Left lung (tissue), 4 donors: ENCODE measurements at regions not wholly inside any gene's neighbourhood (a gene's known extent, or its start where the extent isn't known, plus 50 kb on each side); places are given as distances from the start of the nearest gene placed in this dataset.

Experiments used
- ATAC-seq: fragments of 200-7000 bp; cut with Tn5 transposase; one replicate; pipeline ENCODE4 v1.9.1; 2020; ENCODE audit warnings: moderate library complexity
- DNase-seq, 4 donors: peaks; one replicate each; pipeline ENCODE4 v3.0.0-alpha.2; 2013 to 2020
- H3K27ac ChIP-seq, 2 donors: fragments of 200-600 bp; sonication (generic) in 1 of 2; one replicate each; pipeline versions ENCODE4 v1.5.0 to v1.8.0; 2020 to 2021
- H3K27me3 ChIP-seq, 2 donors: fragments of 200-600 bp; sonication (generic) in 1 of 2; one replicate each; pipeline versions ENCODE4 v1.5.0 to v1.8.0; 2020 to 2021
- H3K36me3 ChIP-seq, 2 donors: fragments of 200-600 bp; sonication (generic) in 1 of 2; one replicate each; pipeline versions ENCODE4 v1.5.0 to v1.8.0; 2020 to 2021
- H3K4me1 ChIP-seq, 2 donors: fragments of 200-600 bp; one replicate each; pipeline ENCODE4 v1.8.0; 2021
- H3K4me3 ChIP-seq, 2 donors: fragments of 200-600 bp; sonication (generic) in 1 of 2; one replicate each; pipeline versions ENCODE4 v1.5.0 to v1.8.0; 2020 to 2021; ENCODE audit warnings: mild to moderate bottlenecking in 1 of 2
- H3K9me3 ChIP-seq, 2 donors: fragments of 200-600 bp; sonication (generic) in 1 of 2; one replicate each; pipeline versions ENCODE4 v1.5.0 to v1.8.0; 2020 to 2021
- CTCF ChIP-seq, 2 donors: fragments of 200-600 bp; sonication (generic) in 1 of 2; IDR thresholded peaks; one replicate each; pipeline versions ENCODE4 v1.5.0 to v1.8.0; 2021; ENCODE audit warnings: antibody characterized with exemption in 2 of 2
- intact Hi-C, 2 donors: fragments of 100-400 bp; cut with DNase I; formaldehyde crosslinking; loops; one replicate each; pipeline versions ENCODE4 v1.11.2 to v1.14.2; 2022
- donor health status: DM: no; HTN: yes; CAD: no.
- donor health status: DM: no; HTN: no; CAD: no.

- no peaks in the 10 kb centered on the region for H3K27me3 ChIP-seq
- peaks cover 0 to 14% of the 10 kb centered on the region in 2 donors for H3K9me3 ChIP-seq
- H3K4me1 ChIP-seq = no peaks in the 10 kb centered on the region
- no peak for ATAC-seq
- no peaks in the 10 kb centered on the region for H3K36me3 ChIP-seq
- no peak for TF ChIP-seq CTCF (IDR thresholded peaks at IDR 0.05)
- no peak for DNase-seq
- intact Hi-C loops = no loop called here
- no peak overlapping the region for H3K27ac ChIP-seq
- H3K4me3 ChIP-seq = no peak overlapping the region
Observed at GRCh38 chr2:207351171-207351570, 178.6 kb upstream of the CREB1 start.

- intact Hi-C loops = no loop called here
- Histone ChIP-seq H3K27me3 (no peaks in the 10 kb centered on the region), H3K4me1 (no peaks in the 10 kb centered on the region), H3K27ac (no peak overlapping the region), H3K4me3 (no peak overlapping the region), H3K9me3 (peaks cover 0 to 2% of the 10 kb centered on the region in 2 donors), H3K36me3 (no peaks in the 10 kb centered on the region)
- DNase-seq (no peak), ATAC-seq (peak; percentile 31)
- no peak for TF ChIP-seq CTCF (IDR thresholded peaks at IDR 0.05)
Observed at GRCh38 chr2:207352978-207353671, 176.6 kb upstream of the CREB1 start.

GRCh38 chr2:207353836-207354235 lies 175.9 kb upstream of the CREB1 start:
- Histone ChIP-seq H3K36me3 (no peaks in the 10 kb centered on the region), H3K9me3 (no peaks in the 10 kb centered on the region), H3K27me3 (no peaks in the 10 kb centered on the region), H3K27ac (no peak overlapping the region), H3K4me3 (no peak overlapping the region), H3K4me1 (no peaks in the 10 kb centered on the region)
- ATAC-seq (no peak), DNase-seq (no peak)
- no peak for TF ChIP-seq CTCF (IDR thresholded peaks at IDR 0.05)
- intact Hi-C loops = no loop called here

- Histone ChIP-seq H3K4me3 (no peak overlapping the region), H3K36me3 (no peaks in the 10 kb centered on the region), H3K27me3 (no peaks in the 10 kb centered on the region), H3K27ac (no peak overlapping the region), H3K9me3 (no peaks in the 10 kb centered on the region), H3K4me1 (no peaks in the 10 kb centered on the region)
- intact Hi-C loops = no loop called here
- DNase-seq = no peak
- no peak for ATAC-seq
- TF ChIP-seq CTCF (IDR thresholded peaks at IDR 0.05) = no peak
Observed at GRCh38 chr2:207354462-207354861, 175.3 kb upstream of the CREB1 start.

GRCh38 chr2:207356567-207356966 lies 173.2 kb upstream of the CREB1 start:
- H3K4me1 ChIP-seq = no peaks in the 10 kb centered on the region
- intact Hi-C loops = no loop called here
- DNase-seq = no peak
- no peaks in the 10 kb centered on the region for H3K27me3 ChIP-seq
- H3K36me3 ChIP-seq = no peaks in the 10 kb centered on the region
- H3K4me3 ChIP-seq = no peak overlapping the region
- H3K27ac ChIP-seq = no peak overlapping the region
- no peak for TF ChIP-seq CTCF (IDR thresholded peaks at IDR 0.05)
- no peak for ATAC-seq
- H3K9me3 ChIP-seq = no peaks in the 10 kb centered on the region
